Cardiac muscle cell (in vitro differentiated cells and primary cell): ENCODE measurements at regions not wholly inside any gene's neighbourhood (a gene's known extent, or its start where the extent isn't known, plus 50 kb on each side); places are given as distances from the start of the nearest gene placed in this dataset.

Experiments used
- DNase-seq, 2 donors: peaks; one replicate each; pipeline versions ENCODE4 v3.0.0 to v3.0.0-alpha.2; 2010 to 2017; ENCODE audit warnings: low read depth in 1 of 2, low spot score in 1 of 2
- H3K27ac ChIP-seq: fragments of 200-600 bp; sonication (generic); 2 replicates; pipeline ENCODE4 v1.5.1; 2016
- H3K27me3 ChIP-seq: fragments of 200-600 bp; sonication (generic); 2 replicates; pipeline ENCODE4 v1.6.0; 2016; ENCODE audit warnings: control low read depth
- H3K36me3 ChIP-seq: fragments of 200-600 bp; sonication (generic); 2 replicates; pipeline ENCODE4 v1.5.1; 2016; ENCODE audit warnings: control low read depth
- H3K4me1 ChIP-seq: fragments of 200-600 bp; sonication (generic); 2 replicates; pipeline ENCODE4 v1.8.1; 2017; ENCODE audit warnings: low read depth, mild to moderate bottlenecking, mixed run types
- H3K4me3 ChIP-seq: fragments of 200-600 bp; sonication (generic); 2 replicates; pipeline ENCODE4 v1.5.1; 2016; ENCODE audit warnings: mild to moderate bottlenecking
- H3K9me3 ChIP-seq: fragments of 200-600 bp; sonication (generic); 2 replicates; pipeline ENCODE4 v1.5.1; 2017; ENCODE audit warnings: low read depth, mild to moderate bottlenecking, control low read depth
- CTCF ChIP-seq: IDR thresholded peaks from 2 replicates; pipeline ENCODE4 v1.5.1; 2012; ENCODE audit warnings: low read depth, mild to moderate bottlenecking, low read length

GRCh38 chr1:172956871-172957270 lies 93.9 kb downstream of the TNFSF18 start:
- DNase-seq, result no peak
- Histone ChIP-seq H3K9me3 (no peaks in the 10 kb centered on the region), H3K27ac (no peak overlapping the region), H3K27me3 (no peaks in the 10 kb centered on the region), H3K4me3 (no peak overlapping the region), H3K36me3 (no peaks in the 10 kb centered on the region), H3K4me1 (no peaks in the 10 kb centered on the region)
- no peak for TF ChIP-seq CTCF

GRCh38 chr1:172957491-172957890 lies 93.2 kb downstream of the TNFSF18 start:
- Histone ChIP-seq H3K4me1 (no peaks in the 10 kb centered on the region), H3K4me3 (no peak overlapping the region), H3K9me3 (no peaks in the 10 kb centered on the region), H3K27me3 (no peaks in the 10 kb centered on the region), H3K27ac (no peak overlapping the region), H3K36me3 (no peaks in the 10 kb centered on the region)
- TF ChIP-seq CTCF, result no peak
- no peak for DNase-seq

- Histone ChIP-seq H3K4me1 (no peaks in the 10 kb centered on the region), H3K36me3 (no peaks in the 10 kb centered on the region), H3K27me3 (no peaks in the 10 kb centered on the region), H3K27ac (no peak overlapping the region), H3K9me3 (no peaks in the 10 kb centered on the region), H3K4me3 (no peak overlapping the region)
- no peak for TF ChIP-seq CTCF
- DNase-seq, result no peak
Observed at GRCh38 chr1:172959571-172959970, 91.2 kb downstream of the TNFSF18 start.

- Histone ChIP-seq H3K27ac (no peak overlapping the region), H3K36me3 (no peaks in the 10 kb centered on the region), H3K4me1 (no peaks in the 10 kb centered on the region), H3K4me3 (no peak overlapping the region), H3K27me3 (no peaks in the 10 kb centered on the region), H3K9me3 (no peaks in the 10 kb centered on the region)
- TF ChIP-seq CTCF, result no peak
- DNase-seq, result no peak
Observed at GRCh38 chr1:172960019-172960418, 90.7 kb downstream of the TNFSF18 start.

- Histone ChIP-seq H3K27ac (no peak overlapping the region), H3K36me3 (no peaks in the 10 kb centered on the region), H3K27me3 (no peaks in the 10 kb centered on the region), H3K9me3 (no peaks in the 10 kb centered on the region), H3K4me3 (no peak overlapping the region), H3K4me1 (no peaks in the 10 kb centered on the region)
- DNase-seq, result no peak
- TF ChIP-seq CTCF, result peak; percentile 7
Observed at GRCh38 chr1:172960454-172961208, 90.1 kb downstream of the TNFSF18 start.
